H1 (cell line): ENCODE measurements at regions not wholly inside any gene's neighbourhood (a gene's known extent, or its start where the extent isn't known, plus 50 kb on each side); places are given as distances from the start of the nearest gene placed in this dataset.

ENCODE experiments used
- BACH1 ChIP-seq: IDR thresholded peaks from 2 replicates; pipeline ENCODE4 v1.6.1; 2012; ENCODE audit warnings: low read length, improper control_type of control experiment
- CEBPB ChIP-seq: IDR thresholded peaks from 2 replicates; pipeline ENCODE4 v1.6.1; 2012; ENCODE audit warnings: low read depth, low read length
- HDAC6 ChIP-seq: IDR thresholded peaks from one replicate; pipeline ENCODE4 v1.7.1; 2012; ENCODE audit warnings: low read depth, mild to moderate bottlenecking, inconsistent platforms, low read length, moderate library complexity

- TF ChIP-seq BACH1 (no peak), HDAC6 (no peak), CEBPB (no peak)
Measured at GRCh38 chr2:186263673-186264250, 222.3 kb upstream of the ZC3H15 start (continued).
